OCI-LY1 (cell line): ENCODE measurements at regions not wholly inside any gene's neighbourhood (a gene's known extent, or its start where the extent isn't known, plus 50 kb on each side); places are given as distances from the start of the nearest gene placed in this dataset.

Experiments used
- H2AFZ ChIP-seq: fragments of 200-600 bp; sonication (generic), shearing (Covaris generic); 2 replicates; pipeline ENCODE4 v1.6.0; 2014; ENCODE audit warnings: antibody characterized with exemption, mild to moderate bottlenecking, low read length
- H3F3A ChIP-seq: fragments of 200-600 bp; sonication (generic), shearing (Covaris generic); 2 replicates; pipeline ENCODE4 v1.6.0; 2014; ENCODE audit warnings: mild to moderate bottlenecking, antibody characterized with exemption, low read length, moderate library complexity; ENCODE audit not compliant: insufficient read depth
- H3K27ac ChIP-seq: fragments of 200-600 bp; sonication (generic); 2 replicates; pipeline ENCODE4 v1.5.1; 2014; ENCODE audit warnings: low read length, mixed run types, mild to moderate bottlenecking, low read depth; ENCODE audit not compliant: poor library complexity, severe bottlenecking
- H3K27me3 ChIP-seq: fragments of 200-600 bp; sonication (generic); 2 replicates; pipeline ENCODE4 v1.6.0; 2014; ENCODE audit warnings: antibody characterized with exemption, mild to moderate bottlenecking, low read length, moderate library complexity; ENCODE audit not compliant: insufficient read depth
- H3K36me3 ChIP-seq: fragments of 200-600 bp; sonication (generic); 2 replicates; pipeline ENCODE4 v1.6.1; 2014; ENCODE audit warnings: mild to moderate bottlenecking, antibody characterized with exemption, low read length, moderate library complexity, mixed read lengths; ENCODE audit not compliant: insufficient read depth
- H3K4me1 ChIP-seq: fragments of 200-600 bp; sonication (generic); 2 replicates; pipeline ENCODE4 v1.5.1; 2014; ENCODE audit warnings: mild to moderate bottlenecking, low read length, moderate library complexity; ENCODE audit not compliant: insufficient read depth, severe bottlenecking
- H3K4me2 ChIP-seq: fragments of 200-600 bp; sonication (generic), shearing (Covaris generic); 2 replicates; pipeline ENCODE4 v1.6.1; 2014; ENCODE audit warnings: low read length
- H3K4me3 ChIP-seq: fragments of 200-600 bp; sonication (generic); 2 replicates; pipeline ENCODE4 v1.5.1; 2014; ENCODE audit warnings: low read length, low read depth, mild to moderate bottlenecking, mixed read lengths; ENCODE audit not compliant: poor library complexity, severe bottlenecking
- H3K79me2 ChIP-seq: fragments of 200-600 bp; shearing (Covaris generic); 2 replicates; pipeline ENCODE4 v1.6.1; 2016; ENCODE audit warnings: mixed run types, low read length, mixed read lengths; ENCODE audit not compliant: insufficient read depth
- H3K9ac ChIP-seq: fragments of 200-600 bp; sonication (generic), shearing (Covaris generic); 2 replicates; pipeline ENCODE4 v1.6.1; 2014; ENCODE audit warnings: mild to moderate bottlenecking, low read length, mixed read lengths
- H3K9me2 ChIP-seq: fragments of 200-600 bp; sonication (generic), shearing (Covaris generic); 2 replicates; pipeline ENCODE4 v1.6.1; 2014; ENCODE audit warnings: low read depth, mild to moderate bottlenecking, low read length, mixed read lengths
- H3K9me3 ChIP-seq: fragments of 200-600 bp; shearing (Covaris generic); 2 replicates; pipeline ENCODE4 v1.6.1; 2014; ENCODE audit warnings: low read length, mixed read lengths
- H4K20me1 ChIP-seq: fragments of 200-600 bp; sonication (generic), shearing (Covaris generic); 2 replicates; pipeline ENCODE4 v1.6.0; 2016; ENCODE audit warnings: mild to moderate bottlenecking, low read length; ENCODE audit not compliant: insufficient read depth
- CTCF ChIP-seq: fragments of 200-600 bp; sonication (generic), shearing (Covaris generic); IDR thresholded peaks from 2 replicates; pipeline ENCODE4 v1.5.1; 2017; ENCODE audit warnings: mild to moderate bottlenecking, antibody characterized with exemption, low read length, moderate library complexity, mixed read lengths
- EZH2 ChIP-seq: fragments of 200-600 bp; sonication (generic), shearing (Covaris generic); IDR thresholded peaks from 2 replicates; pipeline ENCODE4 v1.8.0; 2017; ENCODE audit warnings: borderline replicate concordance, mixed run types, mild to moderate bottlenecking, antibody characterized with exemption, low read length, moderate library complexity, mixed read lengths

GRCh38 chr19:29409076-29409862, 116.5 kb upstream of the VSTM2B start:
- no peak for TF ChIP-seq EZH2
- no peak for TF ChIP-seq CTCF

GRCh38 chr19:29410601-29411000, 115.2 kb upstream of the VSTM2B start:
- Histone ChIP-seq H3K79me2 (no peaks in the 10 kb centered on the region), H3K27me3 (no peaks in the 10 kb centered on the region), H3K9ac (no peak overlapping the region), H3K9me3 (no peaks in the 10 kb centered on the region), H3K4me2 (no peak overlapping the region), H3K27ac (no peak overlapping the region), H3K36me3 (no peaks in the 10 kb centered on the region), H3K4me1 (no peaks in the 10 kb centered on the region), H3F3A (no peaks in the 10 kb centered on the region), H3K9me2 (no peaks in the 10 kb centered on the region), H4K20me1 (no peaks in the 10 kb centered on the region), H2AFZ (no peak overlapping the region), H3K4me3 (no peak overlapping the region)
- TF ChIP-seq EZH2 (no peak), CTCF (no peak)

More at GRCh38 chr19:29409076-29409862, 116.5 kb upstream of the VSTM2B start:
- no peaks in the 10 kb centered on the region for H3K36me3 ChIP-seq
- no peaks in the 10 kb centered on the region for H3K9me2 ChIP-seq
- no peaks in the 10 kb centered on the region for H3F3A ChIP-seq
- H3K4me1 ChIP-seq: no peaks in the 10 kb centered on the region
- no peak overlapping the region for H3K4me2 ChIP-seq
- H3K27me3 ChIP-seq: no peaks in the 10 kb centered on the region
- no peak overlapping the region for H3K4me3 ChIP-seq
- no peaks in the 10 kb centered on the region for H3K79me2 ChIP-seq
- no peak overlapping the region for H3K9ac ChIP-seq
- no peak overlapping the region for H2AFZ ChIP-seq
- H3K27ac ChIP-seq: no peak overlapping the region
- H4K20me1 ChIP-seq: no peaks in the 10 kb centered on the region
- no peaks in the 10 kb centered on the region for H3K9me3 ChIP-seq

- no peak overlapping the region for H2AFZ ChIP-seq
- TF ChIP-seq EZH2 (no peak), CTCF (no peak)
- H3K27me3 ChIP-seq: no peaks in the 10 kb centered on the region
Observed at GRCh38 chr19:29411113-29411581, 114.6 kb upstream of the VSTM2B start.

More at GRCh38 chr19:29411113-29411581, 114.6 kb upstream of the VSTM2B start:
- Histone ChIP-seq H3K9me2 (no peaks in the 10 kb centered on the region), H3K9me3 (no peaks in the 10 kb centered on the region), H3K36me3 (no peaks in the 10 kb centered on the region), H3K4me3 (no peak overlapping the region), H3K4me2 (no peak overlapping the region), H3K9ac (no peak overlapping the region), H4K20me1 (no peaks in the 10 kb centered on the region), H3K27ac (no peak overlapping the region), H3K4me1 (no peaks in the 10 kb centered on the region), H3K79me2 (no peaks in the 10 kb centered on the region), H3F3A (no peaks in the 10 kb centered on the region)
